Ovary (tissue), 7 donors: ENCODE measurements at regions not wholly inside any gene's neighbourhood (a gene's known extent, or its start where the extent isn't known, plus 50 kb on each side); places are given as distances from the start of the nearest gene placed in this dataset.

Experiments
- DNase-seq, 5 donors: peaks; one replicate each; pipeline ENCODE4 v3.0.0-alpha.2; 2019 to 2020
- H3K27ac ChIP-seq, 2 donors: fragments of 200-600 bp; one replicate each; pipeline versions ENCODE4 v1.5.1 to v1.8.0; 2019 to 2022
- H3K27me3 ChIP-seq: fragments of 200-600 bp; one replicate; pipeline ENCODE4 v1.8.0; 2022
- H3K36me3 ChIP-seq: fragments of 200-600 bp; sonication (generic); one replicate; pipeline ENCODE4 v1.5.1; 2019
- H3K4me1 ChIP-seq: one replicate; pipeline ENCODE4 v1.8.1; 2013; ENCODE audit warnings: mild to moderate bottlenecking, moderate library complexity; ENCODE audit not compliant: insufficient read depth
- H3K4me3 ChIP-seq: fragments of 200-600 bp; sonication (generic); one replicate; pipeline ENCODE4 v1.5.1; 2017
- H3K9me3 ChIP-seq, 2 donors: fragments of 200-600 bp in 1 of 2; sonication (generic) in 1 of 2; one replicate each; pipeline versions ENCODE4 v1.5.1 to v1.8.1; 2013 to 2019; ENCODE audit warnings: mild to moderate bottlenecking in 1 of 2, moderate library complexity in 1 of 2
- CTCF ChIP-seq, 3 donors: fragments of 450-650 bp in 2 of 3; fragments of 200-600 bp in 1 of 3; IDR thresholded peaks; one replicate each; pipeline versions ENCODE4 v1.5.1 to v1.8.0; 2016 to 2022; ENCODE audit warnings: antibody characterized with exemption in 3 of 3, mild to moderate bottlenecking in 1 of 3
- EP300 ChIP-seq: sonication (generic); formaldehyde crosslinking; IDR thresholded peaks from one replicate; pipeline ENCODE4 v1.6.1; 2017; ENCODE audit warnings: antibody characterized with exemption
- POLR2A ChIP-seq: fragments of 450-650 bp; IDR thresholded peaks from one replicate; pipeline ENCODE4 v1.6.1; 2017; ENCODE audit warnings: antibody characterized with exemption, mild to moderate bottlenecking, moderate library complexity
- WGBS, 3 donors: extraction: QIAGEN DNeasy Blood & Tissue Kit in 1 of 3; methylation state at CpG; one replicate each; pipeline versions ENCODE4 v1.1.5 to v1.1.7; 2013 to 2017; 5-methylcytosine and 5-hydroxymethylcytosine counted together
- intact Hi-C, 4 donors: fragments of 100-400 bp; cut with DNase I; formaldehyde crosslinking; loops; one replicate each; pipeline versions ENCODE4 v1.11.0 to v1.15.1; 2022 to 2023
- donor health status: DM: no; HTN: no; CAD: no; lungs with moderate emphysema.
- donor health status: DM: no; HTN: no; CAD: no.
- donor health status: Bipolar disorder and iron deficiency.
- donor health status: DM: no; HTN: no; CAD: no.
- donor health status: DM: yes; HTN: yes; CAD: no.

- no peaks in the 10 kb centered on the region for H3K9me3 ChIP-seq
- no peaks in the 10 kb centered on the region for H3K4me1 ChIP-seq
- no peak for TF ChIP-seq CTCF (IDR thresholded peaks at IDR 0.05)
- no peak for TF ChIP-seq POLR2A
- no peak for TF ChIP-seq EP300
- H3K4me3 ChIP-seq: no peak overlapping the region
- no peak for DNase-seq
- H3K36me3 ChIP-seq: no peaks in the 10 kb centered on the region
- intact Hi-C loops: no loop called here
- WGBS, 3 donors: 85 to 92% (median 89%) methylated on average over 18 of the region's 18 CpGs
- no peaks in the 10 kb centered on the region for H3K27me3 ChIP-seq
- H3K27ac ChIP-seq: no peak overlapping the region
Measured at GRCh38 chr5:3288325-3288724, 307.3 kb upstream of the IRX1 start.

- 57 to 71% (median 66%) methylated on average over 9 of the region's 9 CpGs for WGBS, 3 donors
- intact Hi-C loops: no loop called here
- H3K4me3 ChIP-seq: no peak overlapping the region
- H3K36me3 ChIP-seq: no peaks in the 10 kb centered on the region
- no peaks in the 10 kb centered on the region for H3K4me1 ChIP-seq
- H3K27ac ChIP-seq: no peak overlapping the region
- H3K9me3 ChIP-seq: no peaks in the 10 kb centered on the region
- H3K27me3 ChIP-seq: no peaks in the 10 kb centered on the region
- DNase-seq: no peak
- no peak for TF ChIP-seq EP300
- no peak for TF ChIP-seq POLR2A
- no peak for TF ChIP-seq CTCF (IDR thresholded peaks at IDR 0.05)
Measured at GRCh38 chr5:3287516-3287915, 308.1 kb upstream of the IRX1 start.

DNA sequence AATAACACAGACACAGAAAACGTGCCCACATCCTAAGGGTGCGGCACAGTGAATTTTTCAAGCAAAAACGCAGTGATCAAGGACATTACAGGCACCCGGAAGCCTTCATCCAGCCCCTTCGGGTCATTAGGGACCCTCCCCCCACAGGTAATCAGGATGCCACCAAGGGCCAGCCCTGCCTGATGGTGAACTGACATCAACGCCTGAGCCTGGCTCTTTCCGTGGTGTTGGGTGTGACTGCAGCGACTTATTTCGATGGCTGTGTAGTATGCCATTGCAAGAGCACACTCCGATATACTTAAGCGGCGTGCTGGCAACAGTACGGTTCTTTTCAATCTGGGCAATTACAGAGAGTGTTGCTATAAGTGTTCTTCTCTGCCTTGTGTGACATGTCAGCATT is 310.0 kb upstream of the IRX1 start:
- no peak overlapping the region for H3K27ac ChIP-seq
- no peaks in the 10 kb centered on the region for H3K9me3 ChIP-seq
- H3K4me3 ChIP-seq: no peak overlapping the region
- H3K36me3 ChIP-seq: no peaks in the 10 kb centered on the region
- H3K27me3 ChIP-seq: no peaks in the 10 kb centered on the region
- intact Hi-C loops: no loop called here
- TF ChIP-seq EP300 (no peak), CTCF (IDR thresholded peaks at IDR 0.05) (no peak), POLR2A (no peak)
- WGBS, 3 donors: 80 to 86% (median 82%) methylated on average over 13 of the region's 13 CpGs
- no peaks in the 10 kb centered on the region for H3K4me1 ChIP-seq
- no peak for DNase-seq

- no peaks in the 10 kb centered on the region for H3K36me3 ChIP-seq
- H3K9me3 ChIP-seq: no peaks in the 10 kb centered on the region
- DNase-seq: no peak
- H3K4me3 ChIP-seq: no peak overlapping the region
- intact Hi-C loops: no loop called here
- TF ChIP-seq CTCF (IDR thresholded peaks at IDR 0.05) (no peak), POLR2A (no peak), EP300 (no peak)
- WGBS, 3 donors: 64 to 74% (median 68%) methylated on average over 5 of the region's 5 CpGs
- no peak overlapping the region for H3K27ac ChIP-seq
- no peaks in the 10 kb centered on the region for H3K4me1 ChIP-seq
- no peaks in the 10 kb centered on the region for H3K27me3 ChIP-seq
Measured at GRCh38 chr5:3284506-3284905, 311.1 kb upstream of the IRX1 start.

DNA sequence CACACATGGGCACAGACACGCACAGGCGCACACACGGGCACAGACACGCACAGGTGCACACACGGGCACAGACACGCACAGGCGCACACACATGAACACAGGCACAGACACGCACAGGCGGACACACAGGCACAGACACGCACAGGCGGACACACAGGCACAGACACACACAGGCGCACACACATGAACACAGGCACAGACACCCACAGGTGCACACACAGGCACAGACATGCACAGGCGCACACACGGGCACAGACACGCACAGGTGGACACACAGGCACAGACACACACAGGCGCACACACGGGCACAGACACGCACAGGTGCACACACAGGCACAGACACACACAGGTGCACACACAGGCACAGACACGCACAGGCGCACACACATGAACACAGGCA is 312.8 kb upstream of the IRX1 start:
- no peak for DNase-seq
- Histone ChIP-seq H3K4me3 (no peak overlapping the region), H3K27ac (no peak overlapping the region), H3K36me3 (no peaks in the 10 kb centered on the region), H3K27me3 (no peaks in the 10 kb centered on the region), H3K9me3 (no peaks in the 10 kb centered on the region), H3K4me1 (no peaks in the 10 kb centered on the region)
- 89 to 96% (median 95%) methylated on average over 20 of the region's 20 CpGs for WGBS, 3 donors
- TF ChIP-seq POLR2A: no peak
- no peak for TF ChIP-seq CTCF (IDR thresholded peaks at IDR 0.05)
- no peak for TF ChIP-seq EP300
- intact Hi-C loops: no loop called here
